ENCODE measurements at regions not wholly inside any gene's neighbourhood (a gene's known extent, or its start where the extent isn't known, plus 50 kb on each side); places are given as distances from the start of the nearest gene placed in this dataset.

DNA sequence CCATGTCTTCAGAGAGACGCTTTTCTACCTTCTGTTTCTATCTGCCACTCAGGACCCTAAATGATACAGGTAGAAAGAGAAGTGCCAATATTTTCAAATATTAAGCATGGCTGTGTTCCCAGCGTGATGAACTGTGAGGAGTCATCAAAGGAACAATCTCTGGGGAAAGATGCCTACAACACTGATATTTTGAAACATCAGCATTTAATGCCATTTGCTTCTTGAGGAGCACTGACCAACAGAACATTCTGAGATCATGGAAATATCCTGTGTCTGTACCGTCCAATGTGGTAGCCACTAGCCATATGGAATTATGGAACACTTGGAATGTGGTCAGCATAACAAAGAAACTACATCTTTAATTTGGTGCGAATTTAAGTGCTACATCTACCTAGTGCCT lies 117.9 kb upstream of the COL6A5 start:
- Mint-ChIP-seq H3K4me3 (no peak overlapping the region), H3K9me3 (peaks cover 9% of the 10 kb centered on the region), H3K4me1 (no peaks in the 10 kb centered on the region), H3K27ac (no peak overlapping the region), H3K36me3 (no peaks in the 10 kb centered on the region), H3K27me3 (ENCODE audit: low read depth) (peaks cover 3% of the 10 kb centered on the region)
- TF ChIP-seq, protein P1, sequence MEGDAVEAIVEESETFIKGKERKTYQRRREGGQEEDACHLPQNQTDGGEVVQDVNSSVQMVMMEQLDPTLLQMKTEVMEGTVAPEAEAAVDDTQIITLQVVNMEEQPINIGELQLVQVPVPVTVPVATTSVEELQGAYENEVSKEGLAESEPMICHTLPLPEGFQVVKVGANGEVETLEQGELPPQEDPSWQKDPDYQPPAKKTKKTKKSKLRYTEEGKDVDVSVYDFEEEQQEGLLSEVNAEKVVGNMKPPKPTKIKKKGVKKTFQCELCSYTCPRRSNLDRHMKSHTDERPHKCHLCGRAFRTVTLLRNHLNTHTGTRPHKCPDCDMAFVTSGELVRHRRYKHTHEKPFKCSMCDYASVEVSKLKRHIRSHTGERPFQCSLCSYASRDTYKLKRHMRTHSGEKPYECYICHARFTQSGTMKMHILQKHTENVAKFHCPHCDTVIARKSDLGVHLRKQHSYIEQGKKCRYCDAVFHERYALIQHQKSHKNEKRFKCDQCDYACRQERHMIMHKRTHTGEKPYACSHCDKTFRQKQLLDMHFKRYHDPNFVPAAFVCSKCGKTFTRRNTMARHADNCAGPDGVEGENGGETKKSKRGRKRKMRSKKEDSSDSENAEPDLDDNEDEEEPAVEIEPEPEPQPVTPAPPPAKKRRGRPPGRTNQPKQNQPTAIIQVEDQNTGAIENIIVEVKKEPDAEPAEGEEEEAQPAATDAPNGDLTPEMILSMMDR (IDR thresholded peaks at IDR 0.05; ENCODE audit: unreplicated experiment), result no peak
- DNase-seq (ENCODE audit: low spot score in 2 of 2, unreplicated experiment in 2 of 2), result no peak

DNA sequence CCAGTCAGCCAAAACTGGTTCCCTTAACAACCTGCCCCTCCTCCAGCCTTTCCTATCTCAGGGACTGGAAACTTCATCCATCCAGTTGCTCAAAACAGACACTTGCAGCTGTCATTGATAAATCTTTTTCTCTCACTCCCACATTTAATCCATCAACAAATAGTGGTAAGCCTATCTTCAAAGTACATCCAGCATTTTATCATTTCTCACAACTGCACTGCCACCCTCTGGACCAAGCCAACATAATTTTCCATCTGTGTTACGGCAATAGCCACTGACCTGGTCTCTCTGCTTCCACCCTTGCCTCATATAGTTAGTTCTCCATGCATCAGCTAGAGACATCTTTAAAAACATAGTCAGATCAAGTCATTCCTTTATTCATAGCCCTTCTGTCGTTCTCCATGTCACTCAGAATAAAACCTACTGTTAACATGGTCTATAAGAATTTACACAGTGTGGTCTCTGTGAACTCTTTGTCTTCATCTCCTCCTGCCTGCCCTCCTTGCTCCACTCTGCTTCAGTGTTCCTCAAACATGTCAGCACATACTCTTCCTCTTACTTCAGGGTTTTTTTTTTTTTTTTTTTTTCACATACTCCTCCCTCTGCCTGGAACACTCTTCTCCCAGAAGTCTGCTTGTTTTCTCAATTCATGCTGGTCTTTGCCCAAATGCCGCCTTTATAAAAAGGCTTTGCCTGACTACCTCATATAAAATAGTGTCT lies 102.5 kb upstream of the COL6A5 start:
- Mint-ChIP-seq H3K36me3 (no peaks in the 10 kb centered on the region), H3K27me3 (ENCODE audit: low read depth) (peaks cover 30% of the 10 kb centered on the region), H3K4me1 (peaks cover 6% of the 10 kb centered on the region), H3K9me3 (no peaks in the 10 kb centered on the region), H3K27ac (no peak overlapping the region), H3K4me3 (no peak overlapping the region)
- no peak for DNase-seq (ENCODE audit: low spot score in 2 of 2, unreplicated experiment in 2 of 2)
- TF ChIP-seq, protein P1 (IDR thresholded peaks at IDR 0.05; ENCODE audit: unreplicated experiment), result no peak

DNA sequence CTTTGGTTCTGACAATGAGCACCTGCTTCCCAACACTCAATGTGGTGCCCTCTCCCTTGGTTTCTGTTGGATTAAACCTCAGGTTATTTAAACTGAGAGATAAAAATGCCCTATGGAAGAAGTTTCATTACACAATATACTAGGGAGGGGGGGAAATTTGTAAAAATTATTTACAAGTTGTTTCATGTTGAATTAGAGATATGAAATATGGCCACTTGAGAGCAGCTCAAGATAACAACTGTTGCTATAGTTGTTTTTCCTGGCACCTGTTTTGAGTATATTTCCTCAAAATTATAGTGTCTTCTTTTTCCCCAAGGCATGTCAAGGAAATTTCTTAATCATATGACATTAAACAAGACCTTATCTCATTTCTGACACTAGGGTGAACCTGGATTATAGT lies 101.7 kb upstream of the COL6A5 start:
- H3K4me1 Mint-ChIP-seq, result peaks cover 6% of the 10 kb centered on the region
- H3K27ac Mint-ChIP-seq, result no peak overlapping the region
- H3K4me3 Mint-ChIP-seq, result no peak overlapping the region
- H3K9me3 Mint-ChIP-seq, result no peaks in the 10 kb centered on the region
- peaks cover 38% of the 10 kb centered on the region for H3K27me3 Mint-ChIP-seq (ENCODE audit: low read depth)
- H3K36me3 Mint-ChIP-seq, result no peaks in the 10 kb centered on the region
- TF ChIP-seq, protein P1 (IDR thresholded peaks at IDR 0.05; ENCODE audit: unreplicated experiment), result no peak
- no peak for DNase-seq (ENCODE audit: low spot score in 2 of 2, unreplicated experiment in 2 of 2)

DNA sequence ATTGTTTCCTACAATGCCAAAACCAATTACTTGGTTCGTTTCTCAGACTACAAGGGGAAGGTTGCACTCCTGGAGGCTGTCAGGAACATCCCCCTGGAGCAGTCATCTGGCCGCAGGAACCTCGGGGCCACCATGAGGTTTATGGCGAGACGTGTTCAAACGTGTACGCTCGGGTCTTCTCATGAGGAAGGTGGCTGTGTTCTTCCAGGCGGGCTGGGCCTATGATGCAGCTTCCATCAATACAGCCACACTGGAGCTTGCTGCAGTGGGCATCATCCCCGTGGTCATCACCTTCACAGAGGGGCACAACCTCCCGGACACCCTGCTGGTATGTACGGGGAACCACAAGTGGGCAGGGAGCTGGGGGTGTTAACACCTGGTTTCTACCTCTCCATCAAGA lies 94.5 kb upstream of the COL6A5 start:
- DNase-seq (ENCODE audit: low spot score in 2 of 2, unreplicated experiment in 2 of 2), result no peak
- Mint-ChIP-seq H3K27ac (no peak overlapping the region), H3K9me3 (peaks cover 4% of the 10 kb centered on the region), H3K36me3 (no peaks in the 10 kb centered on the region), H3K4me1 (no peaks in the 10 kb centered on the region), H3K27me3 (ENCODE audit: low read depth) (peaks cover 58% of the 10 kb centered on the region), H3K4me3 (no peak overlapping the region)
- TF ChIP-seq, protein P1 (IDR thresholded peaks at IDR 0.05; ENCODE audit: unreplicated experiment), result no peak

DNA sequence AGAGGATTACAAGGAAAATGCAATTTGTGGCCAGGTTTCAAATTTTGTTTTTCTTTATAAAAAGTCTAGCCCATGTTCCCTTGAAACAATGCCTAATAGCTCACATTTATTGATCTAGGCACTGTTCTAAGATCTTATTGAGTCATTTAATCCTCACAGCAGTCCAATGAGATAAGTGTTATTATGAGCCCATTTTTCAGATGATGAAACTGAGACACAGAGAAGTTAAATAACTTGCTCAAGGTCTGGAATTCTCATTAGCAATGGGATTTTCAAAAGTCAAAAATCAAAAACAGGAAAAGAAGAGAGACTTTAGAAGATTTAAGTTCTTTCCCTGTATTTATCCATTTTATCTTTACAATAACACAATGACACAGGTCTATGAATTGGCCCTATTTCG lies 90.0 kb upstream of the COL6A5 start:
- no peak for DNase-seq (ENCODE audit: low spot score in 2 of 2, unreplicated experiment in 2 of 2)
- no peak overlapping the region for H3K4me3 Mint-ChIP-seq
- H3K4me1 Mint-ChIP-seq, result peaks cover 25% of the 10 kb centered on the region
- TF ChIP-seq, protein P1 (IDR thresholded peaks at IDR 0.05; ENCODE audit: unreplicated experiment), result no peak
- H3K27ac Mint-ChIP-seq, result no peak overlapping the region
- no peaks in the 10 kb centered on the region for H3K9me3 Mint-ChIP-seq
- peaks cover 25% of the 10 kb centered on the region for H3K27me3 Mint-ChIP-seq (ENCODE audit: low read depth)
- H3K36me3 Mint-ChIP-seq, result no peaks in the 10 kb centered on the region
